Occipital lobe (tissue), 1 donor: ENCODE measurements at regions not wholly inside any gene's neighbourhood (a gene's known extent, or its start where the extent isn't known, plus 50 kb on each side); places are given as distances from the start of the nearest gene placed in this dataset.
"Not testable (repeated sequence)": the region's sequence is repeated elsewhere in the genome, so short reads cannot be mapped to it uniquely, and the experiment has no call there.

Experiments
- DNase-seq: peaks from one replicate; lab custom pipeline; 2025; lab: John Stamatoyannopoulos, UW

DNA sequence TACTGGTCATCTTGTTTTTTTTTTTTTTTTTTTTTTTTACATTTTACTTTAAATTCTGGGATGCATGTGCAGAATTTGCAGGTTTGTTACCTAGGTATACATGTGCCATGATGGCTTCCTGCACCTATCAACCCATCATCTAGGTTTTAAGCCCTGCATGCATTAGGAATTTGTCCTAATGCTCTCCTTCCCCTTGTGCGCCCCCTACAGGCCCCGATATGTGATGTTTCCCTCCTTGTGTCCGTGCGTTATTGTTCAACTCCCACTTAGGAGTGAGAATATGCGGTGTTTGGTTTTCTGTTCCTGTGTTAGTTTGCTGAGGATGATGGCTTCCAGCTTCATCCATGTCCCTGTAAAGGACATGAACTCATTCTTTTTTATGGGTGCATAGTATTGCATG is 249.6 kb upstream of the SLC16A7 start:
- DNase-seq, result not testable (repeated sequence)

DNA sequence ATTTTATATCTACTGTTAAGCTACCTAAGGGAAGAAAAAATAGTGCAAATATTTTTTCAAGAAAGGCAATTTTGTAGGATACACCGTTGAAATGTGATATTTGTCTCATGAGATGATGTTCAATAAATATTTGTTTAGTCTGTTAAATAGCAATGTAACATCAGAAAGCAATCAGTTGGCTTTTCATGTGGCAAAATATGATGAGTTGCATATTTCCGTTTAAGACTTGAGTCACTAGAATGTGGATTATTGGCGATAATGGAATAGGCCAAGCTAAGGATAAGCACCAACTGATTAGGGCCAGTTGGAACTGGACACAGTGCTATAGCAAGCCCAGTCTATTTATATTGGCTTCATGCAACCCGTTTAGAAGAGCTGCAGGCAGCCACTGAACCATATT is 250.4 kb upstream of the SLC16A7 start:
- DNase-seq, result no peak

DNA sequence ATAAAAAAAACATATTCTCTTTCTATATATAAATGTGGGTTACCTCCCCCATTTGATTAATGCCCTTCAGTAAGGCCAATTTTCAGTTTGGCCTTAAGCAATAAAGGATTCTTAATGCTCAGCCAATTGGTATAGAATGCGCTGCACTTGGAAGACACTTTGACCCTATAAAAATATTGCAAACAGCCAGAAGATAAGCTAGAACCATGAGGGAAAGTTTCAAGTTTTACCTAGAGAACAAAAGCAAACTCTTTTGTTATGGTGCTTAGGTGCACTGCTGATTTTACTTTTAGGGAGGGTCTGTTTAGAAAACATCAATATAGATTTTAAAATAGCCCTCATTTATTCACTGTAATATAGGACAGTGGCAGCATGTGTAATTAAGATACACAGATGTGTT is 251.6 kb upstream of the SLC16A7 start:
- DNase-seq, result no peak

DNA sequence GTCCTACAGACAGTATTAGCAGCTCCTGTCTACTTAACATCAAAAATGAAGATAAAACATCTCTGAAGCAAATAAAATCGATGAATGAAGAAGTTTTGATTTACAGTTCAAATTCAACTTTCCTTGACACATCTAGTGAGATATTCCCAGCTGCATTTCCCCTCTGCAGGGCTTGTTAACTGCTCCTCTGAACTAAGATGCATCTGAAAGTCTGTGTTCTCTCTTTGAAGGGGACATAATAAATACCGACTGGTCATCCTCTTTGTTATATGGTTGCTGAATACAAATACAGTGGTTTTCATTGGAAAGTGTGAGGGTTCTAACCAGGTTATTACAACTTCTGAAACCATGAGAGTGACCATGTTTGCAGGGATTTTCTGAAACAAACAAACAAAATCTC is 266.4 kb upstream of the SLC16A7 start:
- no peak for DNase-seq

DNA sequence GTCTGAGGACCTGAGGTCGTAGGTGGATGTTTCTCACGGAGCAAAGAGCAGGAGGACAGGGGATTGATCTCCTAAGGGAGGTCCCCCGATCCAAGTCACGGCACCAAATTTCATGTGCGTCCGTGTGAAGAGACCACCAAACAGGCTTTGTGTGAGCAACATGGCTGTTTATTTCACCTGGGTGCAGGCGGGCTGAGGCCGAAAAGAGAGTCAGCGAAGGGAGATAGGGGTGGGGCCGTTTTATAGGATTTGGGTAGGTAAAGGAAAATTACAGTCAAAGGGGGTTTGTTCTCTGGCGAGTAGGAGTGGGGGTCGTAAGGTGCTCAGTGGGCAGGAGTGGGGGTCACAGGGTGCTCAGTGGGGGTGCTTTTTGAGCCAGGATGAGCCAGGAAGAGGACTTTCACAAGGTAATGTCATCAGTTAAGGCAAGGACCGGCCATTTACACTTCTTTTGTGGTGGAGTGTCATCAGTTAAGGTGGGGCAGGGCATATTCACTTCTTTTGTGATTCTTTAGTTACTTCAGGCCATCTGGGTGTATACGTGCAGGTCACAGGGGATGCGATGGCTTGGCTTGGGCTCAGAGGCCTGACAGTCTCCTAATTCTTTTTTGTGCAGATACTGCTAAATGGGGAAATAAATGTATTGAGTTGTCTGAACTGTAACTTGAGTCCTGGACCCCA is 267.3 kb upstream of the SLC16A7 start:
- DNase-seq, result not testable (repeated sequence)

DNA sequence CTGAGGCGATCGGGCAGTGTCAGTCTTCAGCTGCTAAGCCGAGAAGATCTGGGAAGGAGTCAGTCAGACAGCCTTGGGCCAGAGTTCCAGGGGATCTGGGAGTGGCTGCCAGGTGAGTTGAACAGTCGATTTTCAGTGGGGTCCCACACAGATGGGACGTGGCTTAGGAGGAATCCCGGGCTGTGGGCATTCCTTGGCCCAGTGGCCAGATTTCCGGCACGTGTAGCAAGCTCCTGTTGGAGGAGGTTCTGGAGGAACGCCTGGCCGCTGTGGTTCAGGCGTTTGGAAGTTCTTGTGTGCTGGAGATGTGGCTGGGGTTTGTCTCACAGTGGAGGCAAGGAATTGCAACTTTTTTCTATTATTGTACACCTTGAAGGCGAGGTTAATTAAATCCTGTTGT is 269.4 kb upstream of the SLC16A7 start:
- not testable (repeated sequence) for DNase-seq

DNA sequence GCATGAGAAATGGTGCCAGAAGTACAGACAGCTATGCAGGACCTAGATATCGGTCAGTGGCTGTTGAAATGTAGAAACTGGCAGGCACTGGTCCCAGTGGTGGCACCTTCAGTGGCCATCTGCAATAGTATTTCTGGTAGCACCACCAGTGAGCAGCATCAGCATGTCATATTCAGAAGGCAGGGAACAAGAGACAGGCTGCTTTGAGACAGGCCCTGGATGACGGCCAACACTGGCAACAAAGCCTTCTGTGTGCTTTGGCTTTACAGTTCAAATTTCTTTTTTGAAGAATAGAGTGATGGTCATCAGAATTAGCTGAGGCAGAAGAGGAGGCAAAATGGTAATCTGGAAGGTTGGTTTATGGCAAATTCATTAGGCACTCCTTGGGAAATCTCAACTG is 273.4 kb upstream of the SLC16A7 start:
- DNase-seq, result peak; percentile 45

DNA sequence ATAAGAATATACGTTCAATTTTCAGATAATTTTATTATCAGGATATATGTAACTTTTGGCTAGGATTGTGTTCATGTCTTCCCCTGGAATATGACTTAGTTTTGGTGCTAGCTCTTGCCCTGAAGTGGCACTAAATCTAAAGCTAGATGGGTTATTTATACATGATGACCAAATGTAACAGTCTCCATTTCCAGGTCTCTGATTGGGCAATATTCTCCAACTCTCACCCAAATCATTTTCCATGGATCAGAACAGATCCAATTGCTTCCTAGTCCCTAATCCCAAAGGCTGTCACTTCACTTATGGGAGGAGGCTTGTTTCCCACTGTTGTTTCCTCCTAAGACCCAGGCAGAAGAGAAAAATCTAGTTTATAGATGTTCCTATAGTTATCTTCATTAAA is 274.6 kb upstream of the SLC16A7 start:
- no peak for DNase-seq

DNA sequence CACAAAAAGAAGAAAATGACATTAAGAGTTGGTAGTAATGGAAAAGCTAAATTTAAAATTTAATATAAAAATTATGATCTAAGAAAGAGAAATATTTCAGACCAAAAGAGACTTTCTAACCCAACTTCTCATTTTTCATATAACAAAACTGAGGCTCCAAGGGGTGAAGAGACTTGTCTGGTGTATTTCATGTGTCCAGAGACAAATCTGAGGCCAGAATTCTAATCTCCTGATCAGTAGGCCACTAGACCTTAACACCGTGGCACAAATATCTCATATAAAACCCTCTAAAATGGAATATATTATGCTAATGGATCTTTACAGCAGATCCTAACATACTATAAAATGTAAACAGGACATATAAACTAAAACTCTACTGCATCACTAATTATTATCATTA is 275.7 kb upstream of the SLC16A7 start:
- no peak for DNase-seq

DNA sequence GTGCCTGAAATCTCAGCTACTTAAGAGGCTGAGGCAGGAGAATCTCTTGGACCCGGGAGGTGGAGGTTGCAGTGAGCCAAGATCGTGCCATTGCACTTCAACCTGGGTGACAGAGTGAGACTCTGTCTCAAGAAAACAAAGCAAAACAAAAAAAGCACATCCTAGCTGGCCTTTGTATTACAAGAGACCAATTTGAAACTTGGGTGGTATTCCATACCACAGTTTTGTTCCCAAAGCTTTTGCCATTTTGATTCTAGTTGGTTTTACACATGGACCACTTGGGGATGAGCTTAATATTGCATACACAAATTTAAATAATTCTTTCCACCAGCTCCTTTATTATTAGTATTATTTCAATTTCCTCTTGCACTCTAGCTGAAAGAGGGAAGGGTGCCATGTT is 276.9 kb upstream of the SLC16A7 start:
- DNase-seq, result no peak

DNA sequence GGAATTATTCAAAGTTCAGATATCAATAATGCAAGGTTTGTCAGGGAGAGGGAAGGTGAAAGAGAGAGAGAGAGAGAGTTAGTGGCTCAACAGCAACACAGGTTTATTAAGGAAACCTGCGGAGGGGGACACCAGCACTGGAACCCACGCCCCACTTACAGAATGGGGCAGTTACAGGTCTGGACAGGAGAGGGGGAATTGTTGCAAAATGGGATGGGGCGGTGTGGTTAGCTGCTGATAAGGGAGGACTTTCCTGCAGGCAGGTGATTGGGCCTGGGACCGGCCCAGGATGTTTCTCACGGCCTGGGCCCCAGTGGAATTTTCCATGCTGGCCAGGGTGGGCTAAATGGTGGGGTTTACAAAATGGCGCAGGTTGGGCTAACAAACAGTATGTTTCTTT is 278.2 kb upstream of the SLC16A7 start:
- no peak for DNase-seq

DNA sequence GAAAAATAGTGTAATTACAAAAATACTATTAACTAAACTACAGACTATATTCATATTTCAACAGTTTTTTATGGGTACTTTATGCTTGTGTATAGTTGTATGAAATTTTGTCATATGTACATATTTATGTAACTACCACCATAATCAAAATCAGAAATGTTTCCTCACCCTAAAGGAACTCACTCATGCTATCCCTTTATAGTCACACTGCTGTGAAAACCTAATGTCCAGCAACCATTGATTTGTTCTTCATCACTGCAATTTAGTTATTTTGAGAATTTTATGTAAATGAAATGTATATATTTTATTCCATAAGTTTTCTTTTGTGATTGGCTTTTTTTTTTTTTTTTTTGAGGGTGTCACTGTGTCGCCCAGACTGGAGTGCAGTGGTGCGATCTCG is 278.9 kb upstream of the SLC16A7 start:
- DNase-seq, result no peak

DNA sequence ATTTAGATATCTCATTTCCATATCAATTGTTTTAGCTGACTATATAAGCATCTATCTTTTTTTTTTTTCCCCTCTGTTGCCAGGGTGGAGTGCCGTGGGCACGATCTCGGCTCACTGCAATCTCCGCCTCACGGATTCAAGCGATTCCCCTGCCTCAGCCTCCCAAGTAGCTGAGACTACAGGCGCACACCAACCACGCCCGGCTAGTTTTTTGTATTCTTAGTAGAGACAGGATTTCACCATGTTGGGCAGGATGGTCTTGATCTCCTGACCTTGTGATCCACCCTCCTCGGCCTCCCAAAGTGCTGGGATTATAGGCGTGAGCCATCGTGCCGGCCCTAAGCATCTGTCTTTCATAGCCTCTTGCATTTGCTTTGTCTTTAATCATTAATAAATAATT is 279.5 kb upstream of the SLC16A7 start:
- DNase-seq, result not testable (repeated sequence)

DNA sequence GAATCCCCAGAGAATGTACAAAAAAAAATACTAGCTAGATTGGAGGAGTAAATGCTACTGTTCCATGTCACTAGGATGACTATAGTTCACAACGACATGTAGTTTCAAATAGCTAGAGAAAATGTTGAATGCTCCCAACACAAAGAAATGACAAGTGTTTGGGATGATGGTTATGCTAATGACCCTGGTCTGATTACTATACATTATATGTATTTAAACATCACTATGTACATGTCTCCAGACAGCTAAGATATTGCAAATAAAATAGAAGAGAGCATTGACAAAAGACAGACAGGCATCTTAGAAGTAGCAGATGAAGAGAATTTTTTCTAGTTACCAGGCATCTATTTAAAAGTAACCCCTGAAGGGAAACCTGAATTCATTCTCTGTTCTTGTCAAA is 281.6 kb upstream of the SLC16A7 start:
- no peak for DNase-seq

DNA sequence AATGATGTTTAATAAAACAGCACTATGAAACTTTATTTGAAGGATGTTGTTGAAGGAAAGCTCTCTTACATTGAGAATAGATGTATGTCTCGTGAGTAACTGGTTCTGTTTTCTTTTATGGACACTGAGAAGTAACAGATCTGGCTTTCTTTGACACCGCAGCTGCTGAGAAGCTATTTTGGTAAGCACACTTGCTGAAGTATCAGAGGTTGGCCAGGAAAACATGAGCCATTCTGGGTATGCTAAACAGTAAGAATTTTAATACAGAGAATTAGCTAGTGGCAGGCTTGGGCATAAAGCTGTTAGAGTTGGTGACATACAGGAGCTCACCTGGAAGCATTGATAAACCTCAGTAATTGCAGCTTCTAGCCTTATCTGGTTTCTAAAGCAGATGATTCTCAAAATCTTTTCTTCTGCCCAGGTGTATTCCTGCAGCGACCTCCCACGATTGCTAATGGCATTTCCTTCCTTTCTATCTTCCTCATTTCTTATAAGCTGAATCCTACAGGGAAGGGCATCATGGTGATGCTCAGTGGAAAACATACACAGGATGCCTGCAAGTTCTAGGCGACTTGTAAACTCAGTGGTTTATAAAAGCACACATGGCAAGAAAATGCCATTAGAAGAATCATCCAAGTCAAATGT is 291.6 kb upstream of the SLC16A7 start:
- DNase-seq, result no peak

DNA sequence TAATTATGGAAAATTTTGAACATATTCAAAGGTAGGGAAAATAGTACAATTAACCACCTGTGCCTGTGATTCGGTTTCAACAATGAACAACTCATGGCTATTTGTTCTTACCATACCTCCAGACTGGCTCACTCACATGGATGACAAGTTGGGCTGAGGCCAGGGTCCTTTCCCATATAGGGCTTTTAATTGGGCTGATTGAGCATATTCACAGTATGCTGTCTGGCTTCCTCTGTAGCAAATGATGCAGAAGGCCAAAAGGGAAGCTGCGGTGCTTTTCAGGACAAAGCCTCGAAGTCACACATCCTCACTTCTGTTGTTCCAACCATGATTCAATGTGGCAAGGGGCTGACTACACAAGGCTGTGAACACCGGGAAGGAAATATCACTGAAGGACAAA is 297.5 kb upstream of the SLC16A7 start:
- DNase-seq, result no peak

DNA sequence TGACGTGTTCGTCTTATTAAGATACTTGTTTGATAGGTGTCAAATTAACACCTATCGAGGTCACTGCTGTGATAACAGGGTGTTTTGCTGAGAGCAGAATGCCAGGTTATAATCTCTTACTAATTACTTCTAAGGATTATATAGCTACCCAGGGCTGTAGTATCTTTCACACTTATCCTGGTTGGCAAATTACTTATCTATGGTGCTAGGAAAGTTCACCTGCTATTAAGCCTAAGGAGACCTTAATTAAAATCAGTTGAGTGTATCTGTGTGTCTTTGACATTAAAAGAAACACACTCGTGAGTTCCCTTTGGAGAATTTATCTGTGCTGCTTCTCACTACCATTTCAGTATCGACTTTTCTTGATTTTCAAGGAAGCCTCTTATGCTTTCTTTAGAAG is 301.6 kb upstream of the SLC16A7 start:
- DNase-seq, result no peak

DNA sequence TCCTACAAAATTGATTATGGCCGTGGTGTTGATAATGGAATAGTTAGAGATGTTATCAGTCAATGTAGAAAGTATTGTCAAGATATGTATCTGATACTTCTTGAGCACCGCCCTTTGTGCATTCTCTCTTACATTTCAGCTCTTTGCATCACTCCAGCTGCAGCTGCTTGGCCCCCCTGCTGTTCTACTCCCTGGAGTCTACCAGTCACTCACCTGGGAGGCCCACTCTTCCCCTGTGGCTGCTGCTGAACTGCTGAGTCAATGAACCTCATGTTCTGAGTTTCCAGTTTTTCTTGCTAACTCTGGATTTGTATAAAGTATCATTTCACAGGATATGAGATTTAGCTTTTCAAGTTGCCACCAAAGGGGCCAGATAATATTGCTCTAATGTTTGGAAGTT is 312.8 kb upstream of the SLC16A7 start:
- DNase-seq, result no peak

DNA sequence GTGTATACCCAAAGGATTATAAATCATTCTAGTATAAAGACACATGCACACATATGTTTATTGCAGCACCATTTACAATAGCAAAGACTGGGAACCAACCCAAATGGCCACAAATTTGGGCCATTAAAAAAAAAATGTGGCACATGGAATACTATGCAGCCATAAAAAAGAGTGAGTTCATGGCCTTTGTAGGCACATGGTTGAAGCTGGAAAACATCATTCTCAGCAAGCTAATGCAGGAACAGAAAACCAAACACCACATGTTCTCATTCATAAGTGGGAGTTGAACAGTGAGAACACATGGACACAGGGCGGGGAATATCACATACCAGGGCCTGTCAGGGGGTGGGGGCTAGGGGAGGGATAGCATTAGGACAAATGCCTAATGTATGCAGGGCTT is 322.3 kb upstream of the SLC16A7 start:
- DNase-seq, result not testable (repeated sequence)

DNA sequence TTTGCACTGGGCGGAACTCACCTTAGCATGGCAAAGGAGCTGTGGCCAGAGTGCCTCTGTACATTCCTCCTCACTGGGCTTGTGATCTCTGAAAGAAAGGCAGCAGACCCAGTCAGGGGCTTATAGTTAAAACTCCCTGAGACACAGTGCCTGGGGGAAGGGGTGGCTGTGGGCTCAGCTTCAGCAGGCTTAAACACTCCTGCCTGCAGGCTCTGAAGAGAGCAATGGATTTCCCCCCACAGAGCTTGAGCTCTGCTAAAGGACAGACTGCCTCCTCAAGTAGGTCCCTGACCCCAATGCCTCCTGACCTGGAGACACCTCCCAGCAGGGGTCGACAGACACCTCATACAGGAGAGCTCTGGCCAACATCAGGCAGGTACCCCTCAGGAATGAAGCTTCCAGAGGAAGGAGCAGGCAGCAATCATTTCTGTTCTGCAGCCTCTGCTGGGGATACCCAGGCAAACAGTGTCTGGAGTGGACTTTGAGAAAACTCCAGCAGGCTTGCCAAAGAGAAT is 327.5 kb upstream of the SLC16A7 start:
- DNase-seq, result no peak

DNA sequence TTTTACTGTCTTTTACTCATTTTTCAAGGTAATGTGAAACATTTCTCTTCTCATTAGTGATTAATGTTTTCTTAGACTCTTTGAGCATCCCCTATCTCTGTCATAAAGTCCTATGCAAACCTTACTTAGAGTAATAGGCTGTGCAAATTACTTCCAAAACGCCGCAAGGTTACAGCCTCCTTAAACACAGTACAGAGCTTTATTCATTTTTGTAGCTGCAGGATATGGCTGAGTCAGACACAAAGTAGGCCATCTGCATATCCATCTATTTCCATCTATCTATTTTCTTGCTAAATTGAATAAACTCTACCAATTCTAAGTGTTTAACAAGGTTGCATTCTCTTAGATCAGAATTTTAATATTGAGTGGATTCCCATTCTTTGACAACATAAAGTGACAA is 335.6 kb upstream of the SLC16A7 start:
- DNase-seq, result no peak

DNA sequence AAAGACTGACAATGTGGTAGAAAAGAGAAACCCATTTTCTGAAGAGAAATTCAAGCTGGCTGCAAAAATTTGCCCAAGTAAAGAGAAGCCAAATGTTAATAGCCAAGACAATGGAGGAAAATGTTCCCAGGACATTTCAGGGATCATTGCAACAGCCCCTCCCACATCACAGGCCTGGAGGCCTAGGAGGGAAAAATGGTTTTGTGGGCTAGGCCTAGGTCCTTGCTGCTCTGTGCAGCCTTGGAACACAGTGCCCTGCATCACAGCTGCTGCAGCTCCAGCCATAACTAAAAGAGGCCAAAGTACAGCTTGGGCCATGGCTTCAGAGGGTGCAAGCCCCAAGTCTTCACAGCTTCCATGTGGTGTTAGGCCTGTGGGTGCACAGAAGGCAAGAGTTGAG is 332.4 kb upstream of the LRIG3 start:
- no peak for DNase-seq

DNA sequence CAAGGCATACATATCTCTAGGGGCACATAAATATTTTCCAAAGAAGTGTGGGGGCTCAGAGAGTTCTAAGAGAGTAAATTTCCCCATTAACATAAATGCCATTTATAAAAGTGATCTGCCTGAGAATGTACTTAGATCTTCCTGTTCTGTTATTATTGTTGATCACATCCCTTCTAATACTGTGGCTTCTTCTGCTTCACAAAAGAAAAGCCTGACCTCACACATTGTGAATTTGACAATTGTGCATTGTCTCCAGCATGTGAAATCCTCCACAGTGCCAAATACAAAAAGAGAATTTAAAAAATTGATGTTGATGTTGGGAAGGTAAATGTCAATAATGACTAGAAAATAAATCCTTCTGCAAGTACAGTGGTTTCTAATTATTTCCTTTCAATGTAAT is 330.5 kb upstream of the LRIG3 start:
- DNase-seq, result no peak
